GM12874 (cell line): ENCODE measurements at regions not wholly inside any gene's neighbourhood (a gene's known extent, or its start where the extent isn't known, plus 50 kb on each side); places are given as distances from the start of the nearest gene placed in this dataset.

ENCODE experiments used
- CTCF ChIP-seq: IDR thresholded peaks from 2 replicates; pipeline ENCODE4 v1.5.1; 2011; ENCODE audit warnings: low read depth, mild to moderate bottlenecking, control low read depth, low read length, moderate library complexity; ENCODE audit not compliant: insufficient read depth

- no peak for TF ChIP-seq CTCF
These were observed 99.8 kb upstream of the B3GAT2 start for GRCh38 chr6:71056656-71057055.

GRCh38 chr6:71066153-71066552 lies 109.3 kb upstream of the B3GAT2 start:
- TF ChIP-seq CTCF = no peak

- no peak for TF ChIP-seq CTCF
These were observed 111.0 kb upstream of the B3GAT2 start for GRCh38 chr6:71067816-71068215.

- TF ChIP-seq CTCF = no peak
These were observed 115.6 kb upstream of the B3GAT2 start for GRCh38 chr6:71072508-71072907.

- TF ChIP-seq CTCF = no peak
These were observed 120.8 kb upstream of the B3GAT2 start for GRCh38 chr6:71077655-71078054.

GRCh38 chr6:71079677-71080076 lies 122.8 kb upstream of the B3GAT2 start:
- no peak for TF ChIP-seq CTCF

- TF ChIP-seq CTCF = no peak
These were observed 123.3 kb upstream of the B3GAT2 start for GRCh38 chr6:71080133-71080532.

- TF ChIP-seq CTCF = no peak
These were observed 124.0 kb upstream of the B3GAT2 start for GRCh38 chr6:71080826-71081225.
